ENCODE measurements at regions not wholly inside any gene's neighbourhood (a gene's known extent, or its start where the extent isn't known, plus 50 kb on each side); places are given as distances from the start of the nearest gene placed in this dataset.

DNA sequence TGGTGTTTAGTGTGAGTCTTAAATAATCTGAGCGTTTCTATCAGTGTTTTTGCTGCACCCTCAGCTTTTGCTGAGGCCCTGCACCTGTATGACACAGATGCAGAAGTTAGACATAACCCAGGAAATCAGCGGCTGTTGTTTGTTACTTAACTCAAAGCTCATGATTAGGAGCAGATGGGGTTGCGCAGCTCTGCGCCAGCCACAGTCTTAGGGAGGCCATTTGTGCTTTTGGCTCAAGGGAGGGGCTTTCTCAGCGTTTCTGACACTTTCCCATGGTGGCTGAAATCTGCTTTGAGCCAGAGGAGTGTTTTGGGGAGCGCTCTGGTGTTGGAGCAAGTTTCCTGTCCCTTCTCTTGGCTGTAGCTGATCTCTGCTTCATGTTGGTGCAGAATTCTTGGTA lies 433.8 kb downstream of the NAF1 start:
- ATAC-seq = peak in 1 of 8 donors; percentile 29
- WGBS, 2 donors = 61 to 63% methylated on average over 6 of the region's 6 CpGs
- DNase-seq = no peak
- no peaks in the 10 kb centered on the region for H3K4me1 ChIP-seq
- TF ChIP-seq, protein P1, sequence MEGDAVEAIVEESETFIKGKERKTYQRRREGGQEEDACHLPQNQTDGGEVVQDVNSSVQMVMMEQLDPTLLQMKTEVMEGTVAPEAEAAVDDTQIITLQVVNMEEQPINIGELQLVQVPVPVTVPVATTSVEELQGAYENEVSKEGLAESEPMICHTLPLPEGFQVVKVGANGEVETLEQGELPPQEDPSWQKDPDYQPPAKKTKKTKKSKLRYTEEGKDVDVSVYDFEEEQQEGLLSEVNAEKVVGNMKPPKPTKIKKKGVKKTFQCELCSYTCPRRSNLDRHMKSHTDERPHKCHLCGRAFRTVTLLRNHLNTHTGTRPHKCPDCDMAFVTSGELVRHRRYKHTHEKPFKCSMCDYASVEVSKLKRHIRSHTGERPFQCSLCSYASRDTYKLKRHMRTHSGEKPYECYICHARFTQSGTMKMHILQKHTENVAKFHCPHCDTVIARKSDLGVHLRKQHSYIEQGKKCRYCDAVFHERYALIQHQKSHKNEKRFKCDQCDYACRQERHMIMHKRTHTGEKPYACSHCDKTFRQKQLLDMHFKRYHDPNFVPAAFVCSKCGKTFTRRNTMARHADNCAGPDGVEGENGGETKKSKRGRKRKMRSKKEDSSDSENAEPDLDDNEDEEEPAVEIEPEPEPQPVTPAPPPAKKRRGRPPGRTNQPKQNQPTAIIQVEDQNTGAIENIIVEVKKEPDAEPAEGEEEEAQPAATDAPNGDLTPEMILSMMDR (IDR thresholded peaks at IDR 0.05) = no peak
- H3K27ac ChIP-seq = peak overlapping the region in 2 of 10 donors; percentile 5 to 17
- intact Hi-C loops (cut with DNase I) = no loop called here
- no peak overlapping the region for H3K4me3 ChIP-seq
- peaks cover 0 to 9% (median 0%) of the 10 kb centered on the region in 11 donors for H3K9me3 ChIP-seq
- H3K36me3 ChIP-seq = no peaks in the 10 kb centered on the region
- no peaks in the 10 kb centered on the region for H3K27me3 ChIP-seq

DNA sequence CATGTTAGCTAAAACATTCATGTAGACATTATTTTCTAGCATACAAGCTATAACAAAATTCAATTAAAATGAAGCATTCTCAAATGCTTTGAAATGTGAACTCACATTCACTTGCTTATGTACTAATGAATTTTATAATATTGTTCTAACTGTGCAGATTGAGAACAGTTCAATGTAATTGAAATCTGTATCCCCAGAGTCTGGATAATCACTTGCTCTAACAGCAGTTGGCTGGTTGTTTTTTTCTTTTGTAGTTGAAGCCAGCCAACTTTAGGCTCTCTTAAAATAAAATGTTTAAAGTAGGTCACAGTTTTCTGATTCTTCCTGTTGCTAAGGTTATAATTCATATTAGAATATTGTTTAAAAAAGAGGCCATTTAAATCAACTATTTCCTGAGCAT lies 438.9 kb downstream of the NAF1 start:
- ATAC-seq (no peak), DNase-seq (no peak)
- Histone ChIP-seq H3K36me3 (no peaks in the 10 kb centered on the region), H3K4me1 (no peaks in the 10 kb centered on the region), H3K27ac (no peak overlapping the region), H3K27me3 (no peaks in the 10 kb centered on the region), H3K9me3 (peaks cover 0 to 9% (median 0%) of the 10 kb centered on the region in 11 donors), H3K4me3 (no peak overlapping the region)
- TF ChIP-seq, protein P1 (IDR thresholded peaks at IDR 0.05) = no peak
- intact Hi-C loops (cut with DNase I) = no loop called here

DNA sequence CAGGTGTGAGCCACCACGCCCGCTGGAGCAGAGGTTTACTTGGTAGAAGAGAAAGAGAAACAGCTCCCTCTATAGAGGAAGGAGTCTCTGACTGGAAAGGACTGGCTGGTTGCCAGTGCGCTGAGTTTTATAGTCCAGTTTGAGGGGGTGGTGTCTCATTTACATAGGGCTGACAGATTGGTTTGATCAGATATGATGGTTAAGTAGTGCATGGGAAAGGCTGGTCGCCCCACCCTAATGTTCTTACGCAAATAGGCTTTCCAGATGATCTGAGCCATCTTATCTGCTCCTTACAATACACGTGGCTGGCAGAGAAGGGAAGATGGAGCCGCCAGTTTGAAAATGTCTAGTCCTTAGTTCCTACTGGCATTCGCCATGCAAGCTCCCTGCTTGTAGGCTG lies 439.5 kb downstream of the NAF1 start:
- intact Hi-C loops (cut with DNase I) = no loop called here
- Histone ChIP-seq H3K27me3 (no peaks in the 10 kb centered on the region), H3K9me3 (peaks cover 0 to 9% (median 0%) of the 10 kb centered on the region in 11 donors), H3K27ac (no peak overlapping the region), H3K4me1 (no peaks in the 10 kb centered on the region), H3K36me3 (no peaks in the 10 kb centered on the region), H3K4me3 (no peak overlapping the region)
- ATAC-seq (no peak), DNase-seq (no peak)
- TF ChIP-seq, protein P1 (IDR thresholded peaks at IDR 0.05) = no peak
- WGBS, 2 donors = 84 to 85% methylated on average over 8 of the region's 8 CpGs

DNA sequence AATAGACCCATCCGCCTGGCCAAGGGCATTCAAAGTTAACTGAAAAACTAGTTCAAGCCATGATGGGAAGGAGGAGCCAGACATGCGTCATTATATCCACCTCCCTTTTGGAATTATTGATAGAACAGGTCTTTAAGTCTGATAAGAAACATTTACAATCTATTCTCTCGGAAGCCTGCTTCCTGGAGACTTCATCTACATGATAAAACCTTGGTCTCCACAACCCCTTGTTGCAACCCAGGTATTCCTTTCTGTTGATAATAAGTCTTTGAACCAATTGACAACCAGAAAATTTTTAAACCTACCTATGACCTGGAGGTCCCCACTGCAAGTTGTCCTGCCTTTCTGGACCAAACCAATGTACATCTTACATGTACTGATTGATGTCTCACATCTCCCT lies 451.3 kb downstream of the NAF1 start:
- intact Hi-C loops (cut with DNase I) = no loop called here
- H3K4me1 ChIP-seq = no peaks in the 10 kb centered on the region
- H3K27ac ChIP-seq = no peak overlapping the region
- ATAC-seq = no peak
- TF ChIP-seq, protein P1 (IDR thresholded peaks at IDR 0.05) = no peak
- DNase-seq = no peak
- no peak overlapping the region for H3K4me3 ChIP-seq
- no peaks in the 10 kb centered on the region for H3K27me3 ChIP-seq
- H3K36me3 ChIP-seq = no peaks in the 10 kb centered on the region
- peaks cover 0 to 5% (median 0%) of the 10 kb centered on the region in 11 donors for H3K9me3 ChIP-seq
- 72 to 75% methylated on average over 3 of the region's 3 CpGs for WGBS, 2 donors

Data from heart right ventricle (tissue), 16 donors.